ENCODE measurements at regions not wholly inside any gene's neighbourhood (a gene's known extent, or its start where the extent isn't known, plus 50 kb on each side); places are given as distances from the start of the nearest gene placed in this dataset.
A peak's percentile ranks its signal among the peaks of the same experiment; 100 is the strongest.

GRCh38 chr1:229753764-229754551 is 127.9 kb downstream of the URB2 start:
- DNase-seq (ENCODE audit: insufficient read length, low spot score), result no peak
- FAIRE-seq, result no peak
- no peak for TF ChIP-seq POLR2A (IDR thresholded peaks at IDR 0.05; ENCODE audit: low read depth, low read length)

- DNase-seq (ENCODE audit: insufficient read length, low spot score), result peak; percentile 24
- no peak for TF ChIP-seq POLR2A (IDR thresholded peaks at IDR 0.05; ENCODE audit: low read depth, low read length)
- FAIRE-seq, result no peak
Observed at GRCh38 chr1:229756666-229757065, 130.6 kb downstream of the URB2 start.

- FAIRE-seq, result no peak
- DNase-seq (ENCODE audit: insufficient read length, low spot score), result no peak
- no peak for TF ChIP-seq POLR2A (IDR thresholded peaks at IDR 0.05; ENCODE audit: low read depth, low read length)
Observed at GRCh38 chr1:229757226-229757625, 131.2 kb downstream of the URB2 start.

GRCh38 chr1:229758101-229759036 is 132.3 kb downstream of the URB2 start:
- no peak for DNase-seq (ENCODE audit: insufficient read length, low spot score)
- TF ChIP-seq POLR2A (IDR thresholded peaks at IDR 0.05; ENCODE audit: low read depth, low read length), result no peak
- no peak for FAIRE-seq

GRCh38 chr1:229759037-229759435 is 133.0 kb downstream of the URB2 start:
- no peak for DNase-seq (ENCODE audit: insufficient read length, low spot score)
- TF ChIP-seq POLR2A (IDR thresholded peaks at IDR 0.05; ENCODE audit: low read depth, low read length), result no peak
- no peak for FAIRE-seq

- no peak for TF ChIP-seq POLR2A (IDR thresholded peaks at IDR 0.05; ENCODE audit: low read depth, low read length)
- DNase-seq (ENCODE audit: insufficient read length, low spot score) (no peak), FAIRE-seq (no peak)
Observed at GRCh38 chr1:229759586-229759985, 133.5 kb downstream of the URB2 start.

GRCh38 chr1:229760478-229760996 is 134.5 kb downstream of the URB2 start:
- DNase-seq (ENCODE audit: insufficient read length, low spot score), result no peak

GRCh38 chr1:229762891-229763290 is 136.8 kb downstream of the URB2 start:
- TF ChIP-seq POLR2A (IDR thresholded peaks at IDR 0.05; ENCODE audit: low read depth, low read length), result no peak
- no peak for FAIRE-seq
- DNase-seq (ENCODE audit: insufficient read length, low spot score), result no peak

More at GRCh38 chr1:229760478-229760996, 134.5 kb downstream of the URB2 start:
- TF ChIP-seq POLR2A (IDR thresholded peaks at IDR 0.05; ENCODE audit: low read depth, low read length), result no peak
- FAIRE-seq, result no peak

- TF ChIP-seq POLR2A (IDR thresholded peaks at IDR 0.05; ENCODE audit: low read depth, low read length), result no peak
- FAIRE-seq (no peak), DNase-seq (ENCODE audit: insufficient read length, low spot score) (no peak)
Observed at GRCh38 chr1:229768232-229768631, 142.2 kb downstream of the URB2 start.

GRCh38 chr1:229769006-229769405 is 143.0 kb downstream of the URB2 start:
- DNase-seq (ENCODE audit: insufficient read length, low spot score), result no peak
- FAIRE-seq, result no peak
- no peak for TF ChIP-seq POLR2A (IDR thresholded peaks at IDR 0.05; ENCODE audit: low read depth, low read length)

- DNase-seq (ENCODE audit: insufficient read length, low spot score), result no peak
- no peak for TF ChIP-seq POLR2A (IDR thresholded peaks at IDR 0.05; ENCODE audit: low read depth, low read length)
- no peak for FAIRE-seq
Observed at GRCh38 chr1:229769809-229770208, 143.8 kb downstream of the URB2 start.

- FAIRE-seq (no peak), DNase-seq (ENCODE audit: insufficient read length, low spot score) (no peak)
- no peak for TF ChIP-seq POLR2A (IDR thresholded peaks at IDR 0.05; ENCODE audit: low read depth, low read length)
Observed at GRCh38 chr1:229778794-229779193, 152.7 kb downstream of the URB2 start.

- TF ChIP-seq POLR2A (IDR thresholded peaks at IDR 0.05; ENCODE audit: low read depth, low read length), result no peak
- DNase-seq (ENCODE audit: insufficient read length, low spot score) (no peak), FAIRE-seq (no peak)
Observed at GRCh38 chr1:229781453-229781852, 155.4 kb downstream of the URB2 start.

- DNase-seq (ENCODE audit: insufficient read length, low spot score) (no peak), FAIRE-seq (no peak)
- no peak for TF ChIP-seq POLR2A (IDR thresholded peaks at IDR 0.05; ENCODE audit: low read depth, low read length)
Observed at GRCh38 chr1:229782469-229782868, 156.4 kb downstream of the URB2 start.

All from H54 (cell line).